ENCODE measurements at regions not wholly inside any gene's neighbourhood (a gene's known extent, or its start where the extent isn't known, plus 50 kb on each side); places are given as distances from the start of the nearest gene placed in this dataset.

- ChIA-PET CTCF (no interaction called here), POLR2A (no interaction called here)
- no peak for TF ChIP-seq FEZF1 (tag by site-specific recombination; IDR thresholded peaks at IDR 0.05)
- no peak for TF ChIP-seq ZSCAN16 (tag by site-specific recombination; IDR thresholded peaks at IDR 0.05)
- TF ChIP-seq ZNF791 (tag by site-specific recombination; IDR thresholded peaks at IDR 0.05): no peak
- TF ChIP-seq, protein P1, sequence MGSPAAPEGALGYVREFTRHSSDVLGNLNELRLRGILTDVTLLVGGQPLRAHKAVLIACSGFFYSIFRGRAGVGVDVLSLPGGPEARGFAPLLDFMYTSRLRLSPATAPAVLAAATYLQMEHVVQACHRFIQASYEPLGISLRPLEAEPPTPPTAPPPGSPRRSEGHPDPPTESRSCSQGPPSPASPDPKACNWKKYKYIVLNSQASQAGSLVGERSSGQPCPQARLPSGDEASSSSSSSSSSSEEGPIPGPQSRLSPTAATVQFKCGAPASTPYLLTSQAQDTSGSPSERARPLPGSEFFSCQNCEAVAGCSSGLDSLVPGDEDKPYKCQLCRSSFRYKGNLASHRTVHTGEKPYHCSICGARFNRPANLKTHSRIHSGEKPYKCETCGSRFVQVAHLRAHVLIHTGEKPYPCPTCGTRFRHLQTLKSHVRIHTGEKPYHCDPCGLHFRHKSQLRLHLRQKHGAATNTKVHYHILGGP (tag by site-specific recombination; IDR thresholded peaks at IDR 0.05): no peak
- TF ChIP-seq, protein P2, sequence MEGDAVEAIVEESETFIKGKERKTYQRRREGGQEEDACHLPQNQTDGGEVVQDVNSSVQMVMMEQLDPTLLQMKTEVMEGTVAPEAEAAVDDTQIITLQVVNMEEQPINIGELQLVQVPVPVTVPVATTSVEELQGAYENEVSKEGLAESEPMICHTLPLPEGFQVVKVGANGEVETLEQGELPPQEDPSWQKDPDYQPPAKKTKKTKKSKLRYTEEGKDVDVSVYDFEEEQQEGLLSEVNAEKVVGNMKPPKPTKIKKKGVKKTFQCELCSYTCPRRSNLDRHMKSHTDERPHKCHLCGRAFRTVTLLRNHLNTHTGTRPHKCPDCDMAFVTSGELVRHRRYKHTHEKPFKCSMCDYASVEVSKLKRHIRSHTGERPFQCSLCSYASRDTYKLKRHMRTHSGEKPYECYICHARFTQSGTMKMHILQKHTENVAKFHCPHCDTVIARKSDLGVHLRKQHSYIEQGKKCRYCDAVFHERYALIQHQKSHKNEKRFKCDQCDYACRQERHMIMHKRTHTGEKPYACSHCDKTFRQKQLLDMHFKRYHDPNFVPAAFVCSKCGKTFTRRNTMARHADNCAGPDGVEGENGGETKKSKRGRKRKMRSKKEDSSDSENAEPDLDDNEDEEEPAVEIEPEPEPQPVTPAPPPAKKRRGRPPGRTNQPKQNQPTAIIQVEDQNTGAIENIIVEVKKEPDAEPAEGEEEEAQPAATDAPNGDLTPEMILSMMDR (tag by site-specific recombination; IDR thresholded peaks at IDR 0.05): no peak
- no peak for TF ChIP-seq ZNF214 (tag by site-specific recombination; IDR thresholded peaks at IDR 0.05; ENCODE audit: borderline replicate concordance)
- TF ChIP-seq, protein P3, sequence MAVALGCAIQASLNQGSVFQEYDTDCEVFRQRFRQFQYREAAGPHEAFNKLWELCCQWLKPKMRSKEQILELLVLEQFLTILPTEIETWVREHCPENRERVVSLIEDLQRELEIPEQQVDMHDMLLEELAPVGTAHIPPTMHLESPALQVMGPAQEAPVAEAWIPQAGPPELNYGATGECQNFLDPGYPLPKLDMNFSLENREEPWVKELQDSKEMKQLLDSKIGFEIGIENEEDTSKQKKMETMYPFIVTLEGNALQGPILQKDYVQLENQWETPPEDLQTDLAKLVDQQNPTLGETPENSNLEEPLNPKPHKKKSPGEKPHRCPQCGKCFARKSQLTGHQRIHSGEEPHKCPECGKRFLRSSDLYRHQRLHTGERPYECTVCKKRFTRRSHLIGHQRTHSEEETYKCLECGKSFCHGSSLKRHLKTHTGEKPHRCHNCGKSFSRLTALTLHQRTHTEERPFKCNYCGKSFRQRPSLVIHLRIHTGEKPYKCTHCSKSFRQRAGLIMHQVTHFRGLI (tag by site-specific recombination; IDR thresholded peaks at IDR 0.05): no peak
- no peak for TF ChIP-seq ZFP3 (tag by site-specific recombination; IDR thresholded peaks at IDR 0.05; ENCODE audit: low read depth)
- TF ChIP-seq, protein P4, sequence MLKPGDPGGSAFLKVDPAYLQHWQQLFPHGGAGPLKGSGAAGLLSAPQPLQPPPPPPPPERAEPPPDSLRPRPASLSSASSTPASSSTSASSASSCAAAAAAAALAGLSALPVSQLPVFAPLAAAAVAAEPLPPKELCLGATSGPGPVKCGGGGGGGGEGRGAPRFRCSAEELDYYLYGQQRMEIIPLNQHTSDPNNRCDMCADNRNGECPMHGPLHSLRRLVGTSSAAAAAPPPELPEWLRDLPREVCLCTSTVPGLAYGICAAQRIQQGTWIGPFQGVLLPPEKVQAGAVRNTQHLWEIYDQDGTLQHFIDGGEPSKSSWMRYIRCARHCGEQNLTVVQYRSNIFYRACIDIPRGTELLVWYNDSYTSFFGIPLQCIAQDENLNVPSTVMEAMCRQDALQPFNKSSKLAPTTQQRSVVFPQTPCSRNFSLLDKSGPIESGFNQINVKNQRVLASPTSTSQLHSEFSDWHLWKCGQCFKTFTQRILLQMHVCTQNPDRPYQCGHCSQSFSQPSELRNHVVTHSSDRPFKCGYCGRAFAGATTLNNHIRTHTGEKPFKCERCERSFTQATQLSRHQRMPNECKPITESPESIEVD (tag by site-specific recombination; IDR thresholded peaks at IDR 0.05): no peak
- TF ChIP-seq ZNF501 (tag by site-specific recombination; IDR thresholded peaks at IDR 0.05): no peak
- TF ChIP-seq ZNF341 (tag by site-specific recombination; IDR thresholded peaks at IDR 0.05; ENCODE audit: low read depth): no peak
- no peak for TF ChIP-seq ZNF24 (tag by site-specific recombination; IDR thresholded peaks at IDR 0.05)
- TF ChIP-seq ZNF280C (tag by site-specific recombination; IDR thresholded peaks at IDR 0.05): no peak
- no peak for TF ChIP-seq ZNF248 (tag by site-specific recombination; IDR thresholded peaks at IDR 0.05)
- no peak for TF ChIP-seq ZNF366 (tag by site-specific recombination; conservative IDR thresholded peaks at IDR 0.05)
- H3K4me1 ChIP-seq (ENCODE audit: control insufficient read depth, insufficient read depth, low read length): no peaks in the 10 kb centered on the region
- no peak overlapping the region for H3K27ac ChIP-seq (ENCODE audit: extremely low read depth, low read depth, low read length)
- no peaks in the 10 kb centered on the region for H3K36me3 ChIP-seq (ENCODE audit: control insufficient read depth in 2 of 2, insufficient read depth in 1 of 2, low read length in 2 of 2)
- no peak overlapping the region for H3K4me3 ChIP-seq (ENCODE audit: low read depth, low read length)
- H3K9me3 ChIP-seq (ENCODE audit: control insufficient read depth, insufficient read depth, low read depth, low read length): no peaks in the 10 kb centered on the region
Observed at GRCh38 chr2:147636886-147637285, 207.9 kb upstream of the ACVR2A start.

DNA sequence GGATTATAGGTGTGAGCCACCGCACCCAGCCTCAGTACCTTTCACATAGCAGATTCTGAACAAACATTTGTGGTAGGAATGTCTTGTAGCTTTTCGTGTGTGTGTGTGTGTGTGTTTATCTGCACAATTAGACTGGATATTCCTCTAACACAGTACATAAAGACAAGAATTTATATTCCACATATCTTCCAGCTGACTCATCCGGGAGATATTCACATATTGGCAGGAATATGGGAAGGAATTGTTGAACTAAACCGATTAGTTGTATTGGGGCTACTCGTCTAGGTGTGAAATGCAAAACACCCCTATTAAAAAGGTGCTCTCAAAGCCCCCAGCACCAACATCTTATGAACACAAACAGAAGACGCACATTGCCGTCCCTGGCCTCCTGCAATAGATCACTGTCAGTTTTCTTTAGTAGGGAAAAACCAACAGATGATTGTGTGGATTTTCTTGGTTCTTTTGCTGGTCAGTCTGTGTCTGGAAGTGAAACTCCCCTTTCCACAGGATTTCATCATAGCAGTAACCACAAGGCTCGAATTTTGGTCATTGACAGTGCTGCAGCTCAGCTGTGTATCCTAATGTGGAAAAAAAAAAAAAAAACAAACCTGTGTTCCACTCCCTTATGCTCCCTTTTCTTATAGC lies 208.5 kb upstream of the ACVR2A start:
- no peaks in the 10 kb centered on the region for H3K36me3 ChIP-seq (ENCODE audit: control insufficient read depth in 2 of 2, insufficient read depth in 1 of 2, low read length in 2 of 2)
- H3K9me3 ChIP-seq (ENCODE audit: control insufficient read depth, insufficient read depth, low read depth, low read length): no peaks in the 10 kb centered on the region
- H3K27ac ChIP-seq (ENCODE audit: extremely low read depth, low read depth, low read length): no peak overlapping the region
- H3K4me1 ChIP-seq (ENCODE audit: control insufficient read depth, insufficient read depth, low read length): no peaks in the 10 kb centered on the region
- ChIA-PET CTCF (interaction anchor here (0.6 kb wide), 1 partner anchor 96 kb away, joined by 3 read pairs; no protein-coding TSS in a partner anchor), POLR2A (no interaction called here)
- no peak overlapping the region for H3K4me3 ChIP-seq (ENCODE audit: low read depth, low read length)
- TF ChIP-seq SETDB1 (IDR thresholded peaks at IDR 0.05; ENCODE audit: insufficient read length, low read length) (no peak), ZBTB44 (tag by site-specific recombination; IDR thresholded peaks at IDR 0.05) (no peak), ZNF157 (tag by site-specific recombination; IDR thresholded peaks at IDR 0.05) (no peak), HOXC10 (CRISPR knock-in tag; IDR thresholded peaks at IDR 0.05) (no peak), ZNF776 (tag by site-specific recombination; IDR thresholded peaks at IDR 0.05; ENCODE audit: borderline replicate concordance) (no peak), ZNF214 (tag by site-specific recombination; IDR thresholded peaks at IDR 0.05; ENCODE audit: borderline replicate concordance) (no peak)

All from HEK293 (cell line).